H9 (cell line): ENCODE measurements at regions not wholly inside any gene's neighbourhood (a gene's known extent, or its start where the extent isn't known, plus 50 kb on each side); places are given as distances from the start of the nearest gene placed in this dataset.
"Not testable (repeated sequence)": the region's sequence is repeated elsewhere in the genome, so short reads cannot be mapped to it uniquely, and the experiment has no call there.

Source experiments
- DNase-seq: peaks from one replicate; pipeline ENCODE4 v3.0.0-alpha.2; 2017
- H2AFZ ChIP-seq: one replicate; pipeline ENCODE4 v1.6.1; 2013; ENCODE audit warnings: mild to moderate bottlenecking, low read length, control low read depth, moderate library complexity
- H2AK5ac ChIP-seq: 2 replicates; pipeline ENCODE4 v1.6.1; 2013; ENCODE audit warnings: low read length, control low read depth, mixed read lengths; ENCODE audit not compliant: insufficient read length
- H2BK120ac ChIP-seq: one replicate; pipeline ENCODE4 v1.6.1; 2013; ENCODE audit warnings: low read depth, mild to moderate bottlenecking, low read length, control low read depth, inconsistent platforms; ENCODE audit not compliant: poor library complexity, severe bottlenecking
- H2BK12ac ChIP-seq: 2 replicates; pipeline ENCODE4 v1.6.1; 2013; ENCODE audit warnings: low read length, control low read depth, mixed read lengths, low read depth; ENCODE audit not compliant: insufficient read length
- H2BK15ac ChIP-seq: 2 replicates; pipeline ENCODE4 v1.6.1; 2013; ENCODE audit warnings: low read depth, low read length, control low read depth
- H2BK20ac ChIP-seq: one replicate; pipeline ENCODE4 v1.6.1; 2013; ENCODE audit warnings: low read depth, mild to moderate bottlenecking, low read length, control low read depth, inconsistent platforms; ENCODE audit not compliant: poor library complexity, severe bottlenecking
- H2BK5ac ChIP-seq: 2 replicates; pipeline ENCODE4 v1.6.1; 2013; ENCODE audit warnings: low read length, control low read depth, mixed read lengths; ENCODE audit not compliant: insufficient read length
- H3K14ac ChIP-seq: 2 replicates; pipeline ENCODE4 v1.6.1; 2013; ENCODE audit warnings: low read length, control low read depth; ENCODE audit not compliant: insufficient read depth
- H3K18ac ChIP-seq: 2 replicates; pipeline ENCODE4 v1.6.1; 2013; ENCODE audit warnings: low read depth, mild to moderate bottlenecking, mixed read lengths, low read length, control low read depth; ENCODE audit not compliant: insufficient read length
- H3K23ac ChIP-seq: 2 replicates; pipeline ENCODE4 v1.6.1; 2013; ENCODE audit warnings: low read length, control low read depth, mixed read lengths, low read depth; ENCODE audit not compliant: insufficient read length
- H3K23me2 ChIP-seq: 2 replicates; pipeline ENCODE4 v1.6.1; 2013; ENCODE audit warnings: low read depth, mild to moderate bottlenecking, mixed read lengths, low read length, control low read depth; ENCODE audit not compliant: insufficient read length, poor library complexity, severe bottlenecking
- H3K27ac ChIP-seq: 2 replicates; pipeline ENCODE4 v1.5.1; 2013; ENCODE audit warnings: low read length, control low read depth, mixed read lengths, low read depth; ENCODE audit not compliant: insufficient read length
- H3K27me3 ChIP-seq: 2 replicates; pipeline ENCODE4 v1.6.1; 2013; ENCODE audit warnings: low read length, control low read depth, inconsistent platforms; ENCODE audit not compliant: insufficient read depth
- H3K4ac ChIP-seq: 2 replicates; pipeline ENCODE4 v1.6.1; 2013; ENCODE audit warnings: low read depth, mild to moderate bottlenecking, control low read depth, inconsistent platforms, low read length, moderate library complexity
- H3K4me1 ChIP-seq: 2 replicates; pipeline ENCODE4 v1.6.1; 2013; ENCODE audit warnings: low read length, control low read depth, inconsistent platforms; ENCODE audit not compliant: insufficient read depth
- H3K4me2 ChIP-seq: 2 replicates; pipeline ENCODE4 v1.6.1; 2013; ENCODE audit warnings: low read length, control low read depth, mixed read lengths; ENCODE audit not compliant: insufficient read length, insufficient read depth
- H3K56ac ChIP-seq: 2 replicates; pipeline ENCODE4 v1.6.1; 2013; ENCODE audit warnings: low read depth, mild to moderate bottlenecking, mixed read lengths, low read length, control low read depth; ENCODE audit not compliant: insufficient read length
- H3K79me1 ChIP-seq: 2 replicates; pipeline ENCODE4 v1.6.1; 2013; ENCODE audit warnings: low read depth, mild to moderate bottlenecking, moderate library complexity, low read length, control low read depth, inconsistent platforms; ENCODE audit not compliant: insufficient read depth, poor library complexity, severe bottlenecking
- H3K79me2 ChIP-seq: 2 replicates; pipeline ENCODE4 v1.6.1; 2013; ENCODE audit warnings: low read length, control low read depth, inconsistent platforms; ENCODE audit not compliant: insufficient read depth
- H3K9ac ChIP-seq: 2 replicates; pipeline ENCODE4 v1.6.1; 2013; ENCODE audit warnings: low read length, control low read depth, mixed read lengths; ENCODE audit not compliant: insufficient read length; ENCODE audit errors: extremely low read depth
- H3K9me3 ChIP-seq: one replicate; pipeline ENCODE4 v1.6.1; 2013; ENCODE audit warnings: low read depth, low read length, inconsistent platforms; ENCODE audit not compliant: control insufficient read depth
- H3T11ph ChIP-seq: one replicate; pipeline ENCODE4 v1.6.1; 2013; ENCODE audit warnings: mild to moderate bottlenecking, low read length, control low read depth, inconsistent platforms
- H4K20me1 ChIP-seq: one replicate; pipeline ENCODE4 v1.6.1; 2013; ENCODE audit not compliant: control insufficient read depth, insufficient read length, insufficient read depth
- H4K5ac ChIP-seq: 2 replicates; pipeline ENCODE4 v1.6.1; 2013; ENCODE audit warnings: low read depth, mild to moderate bottlenecking, mixed read lengths, low read length, control low read depth; ENCODE audit not compliant: insufficient read length
- H4K8ac ChIP-seq: replicated peaks from 2 replicates; pipeline ENCODE4 v1.6.1; 2013; ENCODE audit warnings: low read length, control low read depth, mixed read lengths, low read depth; ENCODE audit not compliant: insufficient read length
- H4K91ac ChIP-seq: 2 replicates; pipeline ENCODE4 v1.6.1; 2013; ENCODE audit warnings: low read depth, mild to moderate bottlenecking, moderate library complexity, mixed read lengths, low read length, control low read depth; ENCODE audit not compliant: insufficient read length
- H3K27ac Mint-ChIP-seq, 3 experiments: 2 replicates in 2 of 3; 3 replicates in 1 of 3; pipeline ENCODE4 v1.8.0; 2020 to 2021; ENCODE audit warnings: mixed read lengths in 3 of 3, mild to moderate bottlenecking in 1 of 3, moderate library complexity in 1 of 3
- H3K27me3 Mint-ChIP-seq: 2 replicates; pipeline ENCODE4 v1.8.0; 2021; ENCODE audit warnings: low read depth, mild to moderate bottlenecking, moderate library complexity, mixed read lengths
- H3K36me3 Mint-ChIP-seq, 3 experiments: 2 replicates in 2 of 3; 3 replicates in 1 of 3; pipeline ENCODE4 v1.8.0; 2020 to 2021; ENCODE audit warnings: low read depth in 3 of 3, mixed read lengths in 3 of 3; ENCODE audit not compliant: insufficient read depth in 1 of 3
- H3K4me1 Mint-ChIP-seq, 2 experiments: 2 replicates each; pipeline ENCODE4 v1.8.0; 2020; ENCODE audit warnings: mixed read lengths in 2 of 2
- H3K4me3 Mint-ChIP-seq, 2 experiments: 2 replicates in 1 of 2; 3 replicates in 1 of 2; pipeline ENCODE4 v1.8.0; 2020 to 2021; ENCODE audit warnings: mild to moderate bottlenecking in 2 of 2, mixed read lengths in 2 of 2, moderate library complexity in 1 of 2
- H3K9me3 Mint-ChIP-seq, 2 experiments: 2 replicates in 1 of 2; 3 replicates in 1 of 2; pipeline ENCODE4 v1.8.0; 2020; ENCODE audit warnings: mild to moderate bottlenecking in 2 of 2, mixed read lengths in 2 of 2, moderate library complexity in 1 of 2
- CTCF ChIP-seq: fragments of 200-600 bp; sonication (generic); conservative IDR thresholded peaks from 3 replicates; pipeline ENCODE4 v1.8.0; 2021; ENCODE audit warnings: antibody characterized with exemption, mild to moderate bottlenecking
- WGBS: extraction: QIAGEN DNeasy Blood & Tissue Kit; methylation state at CpG from one replicate; pipeline ENCODE4 v1.1.7; 2013; ENCODE audit warnings: missing lambda C conversion rate, low lambda C conversion rate, mixed read lengths; ENCODE audit not compliant: insufficient read length; ENCODE audit errors: extremely low coverage; 5-methylcytosine and 5-hydroxymethylcytosine counted together

- peaks cover 12% of the 10 kb centered on the region in 2 experiments for H3K9me3 Mint-ChIP-seq
Measured at GRCh38 chr14:66025779-66026178, 460.4 kb upstream of the CCDC196 start.

GRCh38 chr14:66031981-66032380 lies 454.2 kb upstream of the CCDC196 start:
- H3K36me3 Mint-ChIP-seq = peaks cover 17 to 35% (median 25%) of the 10 kb centered on the region in 3 experiments
- no CpG with 5 or more reads among the region's 12 CpGs for WGBS
- peaks cover 37 to 38% of the 10 kb centered on the region in 2 experiments for H3K9me3 Mint-ChIP-seq

More at GRCh38 chr14:66025779-66026178, 460.4 kb upstream of the CCDC196 start:
- Mint-ChIP-seq H3K27ac (no peak overlapping the region), H3K4me3 (no peak overlapping the region), H3K4me1 (peaks cover 0 to 3% of the 10 kb centered on the region in 2 experiments; a peak in 1 of 4 replicates), H3K36me3 (peaks cover 0 to 11% (median 3%) of the 10 kb centered on the region in 3 experiments; a peak in 5 of 7 replicates), H3K27me3 (no peaks in the 10 kb centered on the region; the same call in none of the 2 replicates)
- Histone ChIP-seq H3T11ph (no peak overlapping the region), H2BK15ac (no peak overlapping the region), H3K4me1 (no peaks in the 10 kb centered on the region), H3K9me3 (no peaks in the 10 kb centered on the region), H3K27me3 (no peaks in the 10 kb centered on the region), H3K79me1 (no peaks in the 10 kb centered on the region), H3K9ac (no peak overlapping the region), H2BK120ac (no peak overlapping the region), H3K23me2 (no peaks in the 10 kb centered on the region), H2BK12ac (no peak overlapping the region), H2BK20ac (no peak overlapping the region), H4K8ac (no peak overlapping the region), H3K4ac (no peak overlapping the region), H3K4me2 (no peak overlapping the region), H3K27ac (no peak overlapping the region), H2AFZ (no peak overlapping the region), H3K14ac (no peak overlapping the region), H4K5ac (no peak overlapping the region), H3K79me2 (no peaks in the 10 kb centered on the region), H3K18ac (no peak overlapping the region), H3K23ac (no peak overlapping the region), H4K20me1 (no peaks in the 10 kb centered on the region), H2BK5ac (no peak overlapping the region), H2AK5ac (no peak overlapping the region), H4K91ac (no peak overlapping the region), H3K56ac (no peak overlapping the region)
- WGBS = no CpG with 5 or more reads among the region's 5 CpGs
- TF ChIP-seq CTCF = no peak
- no peak for DNase-seq

More at GRCh38 chr14:66031981-66032380, 454.2 kb upstream of the CCDC196 start:
- H3K4me1 Mint-ChIP-seq, DNase-seq, H3K27ac ChIP-seq, H3K27me3 Mint-ChIP-seq, H3K4me3 Mint-ChIP-seq, H3K14ac ChIP-seq, H4K5ac ChIP-seq, H3T11ph ChIP-seq, H3K9me3 ChIP-seq, H3K27ac Mint-ChIP-seq, H3K4me1 ChIP-seq, H3K23ac ChIP-seq, H3K27me3 ChIP-seq, H2BK12ac ChIP-seq, H3K79me2 ChIP-seq, H2BK15ac ChIP-seq, H3K56ac ChIP-seq, H2AFZ ChIP-seq, H2BK120ac ChIP-seq, H4K20me1 ChIP-seq, H2BK5ac ChIP-seq, H3K79me1 ChIP-seq, H3K18ac ChIP-seq, H4K91ac ChIP-seq, H3K4me2 ChIP-seq, H3K4ac ChIP-seq, H2AK5ac ChIP-seq, H4K8ac ChIP-seq, H2BK20ac ChIP-seq, H3K9ac ChIP-seq, H3K23me2 ChIP-seq: not testable (repeated sequence)
